GM21786 (cell line): ENCODE measurements at regions not wholly inside any gene's neighbourhood (a gene's known extent, or its start where the extent isn't known, plus 50 kb on each side); places are given as distances from the start of the nearest gene placed in this dataset.
A peak's percentile ranks its signal among the peaks of the same experiment; 100 is the strongest.

Experiments
- ATAC-seq: cut with Tn5 transposase; IDR thresholded peaks from one replicate; pipeline ENCODE4 v1.9.1; 2021; ENCODE audit not compliant: unreplicated experiment

DNA sequence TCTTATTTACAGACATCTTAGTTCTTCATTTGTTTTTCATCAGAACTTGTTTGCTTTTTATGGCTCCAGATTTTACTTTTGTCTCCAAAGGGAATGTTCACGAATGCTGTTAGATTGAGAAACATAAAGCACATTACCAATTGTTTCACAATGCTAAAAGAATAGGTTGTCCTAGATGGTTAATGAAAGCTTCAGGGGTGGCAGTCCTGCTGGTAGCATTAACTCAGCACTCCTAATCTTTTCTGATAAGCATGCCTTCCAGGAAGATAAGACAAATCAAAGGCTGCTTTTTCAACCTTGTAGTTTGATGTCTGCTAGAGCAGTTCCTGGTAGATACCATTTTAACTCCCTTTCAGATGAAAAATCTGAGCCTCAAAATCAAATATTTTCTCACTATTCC is 619.4 kb downstream of the PYDC2 start:
- no peak for ATAC-seq

DNA sequence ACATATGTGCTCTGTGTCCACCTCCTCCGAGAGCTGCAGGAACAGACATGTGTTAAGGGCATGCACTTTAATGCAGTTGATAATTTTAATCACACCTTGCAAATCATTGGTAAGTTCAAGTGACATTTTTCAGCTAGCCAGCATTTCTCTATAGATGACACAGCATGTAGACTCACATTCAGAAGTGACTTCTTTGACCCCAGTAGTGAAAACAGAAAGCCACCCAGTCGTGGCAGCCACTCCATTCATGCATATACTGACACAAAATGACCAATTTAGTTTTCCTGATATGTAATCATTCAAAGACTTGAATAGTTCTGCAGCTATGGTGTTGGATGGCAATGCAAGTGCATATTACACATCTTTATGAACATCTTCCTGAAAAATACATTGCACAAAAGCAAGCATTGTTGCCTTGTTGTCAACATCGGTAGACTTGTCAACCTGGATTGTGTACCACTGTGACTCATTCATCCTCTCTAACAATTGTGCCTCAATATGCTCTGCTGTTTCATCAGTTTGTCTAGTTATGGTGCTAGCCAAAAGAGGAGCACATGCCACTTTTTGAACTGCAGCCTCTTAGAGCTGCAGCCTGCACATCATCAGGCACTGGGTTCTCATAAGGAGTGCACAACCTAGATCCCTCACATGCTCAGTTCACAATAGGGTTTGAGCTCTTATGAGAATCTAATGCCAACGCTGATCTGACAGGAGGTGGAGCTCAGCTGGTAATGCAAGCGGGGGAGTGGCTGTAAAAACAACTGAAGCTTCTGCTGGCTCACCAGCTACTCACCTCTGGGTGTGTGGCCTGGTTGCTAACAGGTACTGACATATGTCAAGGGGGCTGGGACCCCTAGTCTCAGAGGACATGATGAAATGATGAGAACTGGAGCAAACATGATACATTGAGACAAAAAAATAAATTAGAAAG is 622.0 kb downstream of the PYDC2 start:
- ATAC-seq = peak; percentile 97
